Type B pancreatic cell (in vitro differentiated cells): ENCODE measurements at regions not wholly inside any gene's neighbourhood (a gene's known extent, or its start where the extent isn't known, plus 50 kb on each side); places are given as distances from the start of the nearest gene placed in this dataset.

Experiments used
- DNase-seq: peaks from one replicate; pipeline ENCODE4 v3.0.0; 2021; ENCODE audit warnings: mixed read lengths; ENCODE audit not compliant: unreplicated experiment; ENCODE audit errors: extremely low spot score
- H3K27ac Mint-ChIP-seq: 2 replicates; pipeline ENCODE4 v1.8.0; 2021; ENCODE audit warnings: mild to moderate bottlenecking, mixed read lengths
- H3K27me3 Mint-ChIP-seq: 2 replicates; pipeline ENCODE4 v1.8.0; 2021; ENCODE audit warnings: mixed read lengths
- H3K36me3 Mint-ChIP-seq: 2 replicates; pipeline ENCODE4 v1.8.0; 2021; ENCODE audit warnings: mixed read lengths
- H3K4me1 Mint-ChIP-seq: one replicate; pipeline ENCODE4 v1.8.0; 2021; ENCODE audit warnings: mixed read lengths; ENCODE audit not compliant: unreplicated experiment
- H3K4me3 Mint-ChIP-seq: 2 replicates; pipeline ENCODE4 v1.8.0; 2021; ENCODE audit warnings: mild to moderate bottlenecking, mixed read lengths
- H3K9me3 Mint-ChIP-seq: 2 replicates; pipeline ENCODE4 v1.8.0; 2021; ENCODE audit warnings: mixed read lengths
- TF ChIP-seq, protein P1 (sequence below): fragments of 200-600 bp; sonication (generic); conservative IDR thresholded peaks from 2 replicates; pipeline ENCODE4 v1.5.0; 2021; ENCODE audit warnings: antibody characterized with exemption, mild to moderate bottlenecking

DNA sequence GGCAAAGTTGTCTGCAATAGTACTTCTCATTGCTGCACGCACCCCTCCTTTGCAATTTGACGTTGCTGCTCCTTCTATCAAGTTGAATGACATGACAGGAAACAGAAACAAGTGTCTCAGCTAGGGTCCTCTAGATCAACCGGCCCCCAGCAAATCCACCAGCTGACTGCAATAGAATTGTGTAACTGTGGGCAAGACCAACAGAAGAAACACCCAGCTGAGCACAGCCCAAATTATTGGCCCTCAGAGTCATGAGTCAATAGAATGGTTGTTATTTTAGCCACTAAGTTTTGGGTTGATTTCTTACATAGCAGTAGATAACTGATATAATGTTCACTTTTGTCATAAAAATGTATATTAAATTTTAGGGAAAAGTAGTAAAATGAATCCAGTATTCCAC lies 202.7 kb downstream of the MAFB start:
- Mint-ChIP-seq H3K27ac (no peak overlapping the region), H3K27me3 (no peaks in the 10 kb centered on the region), H3K4me1 (peaks cover 7% of the 10 kb centered on the region), H3K4me3 (no peak overlapping the region), H3K36me3 (no peaks in the 10 kb centered on the region), H3K9me3 (no peaks in the 10 kb centered on the region)
- TF ChIP-seq, protein P1, sequence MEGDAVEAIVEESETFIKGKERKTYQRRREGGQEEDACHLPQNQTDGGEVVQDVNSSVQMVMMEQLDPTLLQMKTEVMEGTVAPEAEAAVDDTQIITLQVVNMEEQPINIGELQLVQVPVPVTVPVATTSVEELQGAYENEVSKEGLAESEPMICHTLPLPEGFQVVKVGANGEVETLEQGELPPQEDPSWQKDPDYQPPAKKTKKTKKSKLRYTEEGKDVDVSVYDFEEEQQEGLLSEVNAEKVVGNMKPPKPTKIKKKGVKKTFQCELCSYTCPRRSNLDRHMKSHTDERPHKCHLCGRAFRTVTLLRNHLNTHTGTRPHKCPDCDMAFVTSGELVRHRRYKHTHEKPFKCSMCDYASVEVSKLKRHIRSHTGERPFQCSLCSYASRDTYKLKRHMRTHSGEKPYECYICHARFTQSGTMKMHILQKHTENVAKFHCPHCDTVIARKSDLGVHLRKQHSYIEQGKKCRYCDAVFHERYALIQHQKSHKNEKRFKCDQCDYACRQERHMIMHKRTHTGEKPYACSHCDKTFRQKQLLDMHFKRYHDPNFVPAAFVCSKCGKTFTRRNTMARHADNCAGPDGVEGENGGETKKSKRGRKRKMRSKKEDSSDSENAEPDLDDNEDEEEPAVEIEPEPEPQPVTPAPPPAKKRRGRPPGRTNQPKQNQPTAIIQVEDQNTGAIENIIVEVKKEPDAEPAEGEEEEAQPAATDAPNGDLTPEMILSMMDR: no peak
- no peak for DNase-seq

DNA sequence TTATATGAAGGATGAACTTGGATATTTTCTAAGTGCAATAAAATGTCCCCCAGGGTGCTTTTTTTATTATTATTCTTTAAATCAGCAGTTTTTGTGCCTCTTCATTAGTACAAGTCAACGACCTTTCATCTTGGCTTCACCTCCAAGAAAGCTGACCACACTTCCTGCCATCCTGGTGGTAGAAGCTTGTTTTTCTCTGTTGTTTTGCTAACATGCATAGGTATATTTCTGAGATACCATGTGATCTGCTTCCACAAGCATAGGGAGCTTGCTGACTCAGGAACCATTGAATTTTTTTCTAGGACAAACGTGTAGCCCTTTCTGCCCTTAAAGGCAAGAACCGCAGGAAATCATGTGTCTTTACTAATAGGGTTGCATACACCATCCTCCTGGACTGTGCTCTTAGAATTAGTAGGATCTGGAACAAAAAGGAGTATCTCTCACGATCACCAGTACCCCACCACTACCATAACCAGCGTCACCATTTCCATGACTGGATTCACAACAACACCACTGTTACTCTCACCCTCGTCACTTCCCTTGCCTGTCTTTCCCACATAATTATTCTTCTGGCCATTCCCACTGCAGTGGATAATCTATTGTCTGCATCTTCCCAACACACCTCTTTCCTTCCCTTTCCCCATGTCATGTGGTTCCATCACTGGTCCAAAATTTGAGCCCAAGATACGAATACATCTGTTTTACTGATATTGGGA lies 207.1 kb downstream of the MAFB start:
- Mint-ChIP-seq H3K4me1 (peaks cover 11% of the 10 kb centered on the region), H3K9me3 (no peaks in the 10 kb centered on the region), H3K36me3 (no peaks in the 10 kb centered on the region), H3K27me3 (peaks cover 3% of the 10 kb centered on the region), H3K27ac (no peak overlapping the region), H3K4me3 (no peak overlapping the region)
- no peak for DNase-seq
- TF ChIP-seq, protein P1: no peak

DNA sequence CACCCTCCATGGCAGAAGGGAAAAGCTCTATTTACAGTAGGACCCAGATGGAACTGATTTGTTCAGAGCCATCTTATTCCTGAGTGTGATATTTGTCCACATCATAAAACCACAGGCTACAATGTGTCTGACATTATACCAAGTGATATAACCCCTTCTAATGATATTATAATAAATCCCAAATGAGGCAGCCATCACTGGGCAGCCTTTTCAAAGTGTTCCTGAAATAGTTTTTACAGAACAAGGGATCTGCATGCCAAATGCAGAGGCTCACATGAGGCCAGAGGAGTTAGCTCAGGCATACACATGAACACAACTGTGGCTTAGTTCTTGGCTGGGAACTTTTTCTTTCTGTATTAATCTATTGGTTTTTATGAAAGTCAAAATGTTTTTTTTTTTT lies 207.7 kb downstream of the MAFB start:
- no peaks in the 10 kb centered on the region for H3K36me3 Mint-ChIP-seq
- no peak for DNase-seq
- no peak overlapping the region for H3K27ac Mint-ChIP-seq
- H3K27me3 Mint-ChIP-seq: peaks cover 3% of the 10 kb centered on the region
- TF ChIP-seq, protein P1: no peak
- H3K4me3 Mint-ChIP-seq: no peak overlapping the region
- peaks cover 11% of the 10 kb centered on the region for H3K4me1 Mint-ChIP-seq
- no peaks in the 10 kb centered on the region for H3K9me3 Mint-ChIP-seq

DNA sequence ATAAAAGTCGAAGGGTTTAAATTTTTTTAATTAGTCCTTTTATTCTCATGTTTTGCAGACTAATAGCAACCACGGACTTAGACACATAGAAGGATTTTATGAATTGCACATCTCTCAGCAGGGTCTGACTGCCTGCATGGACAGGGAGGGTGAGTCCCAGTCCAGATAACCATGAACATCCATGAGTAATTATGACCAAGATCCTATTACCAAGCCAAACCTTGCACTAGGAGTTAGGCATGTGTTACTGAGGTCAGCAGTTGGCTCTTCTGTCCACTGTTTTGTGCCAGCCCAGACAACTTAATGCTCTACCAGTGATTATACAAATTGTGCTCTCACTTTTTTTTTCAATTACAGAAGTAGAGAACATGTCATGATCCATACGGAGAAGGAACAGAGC lies 211.2 kb downstream of the MAFB start:
- no peaks in the 10 kb centered on the region for H3K9me3 Mint-ChIP-seq
- H3K36me3 Mint-ChIP-seq: no peaks in the 10 kb centered on the region
- H3K4me3 Mint-ChIP-seq: no peak overlapping the region
- TF ChIP-seq, protein P1: no peak
- peaks cover 16% of the 10 kb centered on the region for H3K4me1 Mint-ChIP-seq
- no peak for DNase-seq
- H3K27ac Mint-ChIP-seq: no peak overlapping the region
- H3K27me3 Mint-ChIP-seq: peaks cover 3% of the 10 kb centered on the region

DNA sequence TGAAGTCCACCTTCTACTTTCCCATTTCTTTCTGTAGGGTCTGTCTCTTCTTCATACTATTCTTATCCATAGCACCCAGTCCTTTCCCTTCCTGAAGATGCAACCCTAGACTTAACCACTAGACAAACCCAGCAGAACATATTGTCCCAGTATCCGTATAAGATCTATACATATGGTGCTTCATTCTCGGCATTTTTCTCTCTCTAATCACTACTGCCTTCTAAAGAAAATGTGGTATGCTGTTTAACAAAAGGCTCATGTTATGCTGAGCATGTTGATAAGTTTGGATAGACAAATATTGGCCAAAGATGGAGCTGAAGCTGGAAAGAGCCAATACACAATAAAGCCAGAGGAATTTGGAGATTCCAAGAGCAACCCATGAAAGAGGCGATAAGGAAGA lies 212.6 kb downstream of the MAFB start:
- H3K36me3 Mint-ChIP-seq: no peaks in the 10 kb centered on the region
- no peak for DNase-seq
- no peaks in the 10 kb centered on the region for H3K9me3 Mint-ChIP-seq
- H3K4me3 Mint-ChIP-seq: no peak overlapping the region
- TF ChIP-seq, protein P1: no peak
- H3K27me3 Mint-ChIP-seq: peaks cover 3% of the 10 kb centered on the region
- no peak overlapping the region for H3K27ac Mint-ChIP-seq
- peaks cover 12% of the 10 kb centered on the region for H3K4me1 Mint-ChIP-seq
